Retina (tissue), 1 donor: ENCODE measurements at regions not wholly inside any gene's neighbourhood (a gene's known extent, or its start where the extent isn't known, plus 50 kb on each side); places are given as distances from the start of the nearest gene placed in this dataset.

ENCODE experiments used
- DNase-seq: peaks from one replicate; pipeline ENCODE4 v3.0.0-alpha.2; 2016

- DNase-seq: no peak
Observed at GRCh38 chr10:124225467-124226270, 132.3 kb upstream of the CHST15 start.

- no peak for DNase-seq
Observed at GRCh38 chr10:124225029-124225466, 131.7 kb upstream of the CHST15 start.

GRCh38 chr10:124224331-124225028 is 131.1 kb upstream of the CHST15 start:
- no peak for DNase-seq

GRCh38 chr10:124223711-124224085 is 130.3 kb upstream of the CHST15 start:
- DNase-seq: no peak

DNA sequence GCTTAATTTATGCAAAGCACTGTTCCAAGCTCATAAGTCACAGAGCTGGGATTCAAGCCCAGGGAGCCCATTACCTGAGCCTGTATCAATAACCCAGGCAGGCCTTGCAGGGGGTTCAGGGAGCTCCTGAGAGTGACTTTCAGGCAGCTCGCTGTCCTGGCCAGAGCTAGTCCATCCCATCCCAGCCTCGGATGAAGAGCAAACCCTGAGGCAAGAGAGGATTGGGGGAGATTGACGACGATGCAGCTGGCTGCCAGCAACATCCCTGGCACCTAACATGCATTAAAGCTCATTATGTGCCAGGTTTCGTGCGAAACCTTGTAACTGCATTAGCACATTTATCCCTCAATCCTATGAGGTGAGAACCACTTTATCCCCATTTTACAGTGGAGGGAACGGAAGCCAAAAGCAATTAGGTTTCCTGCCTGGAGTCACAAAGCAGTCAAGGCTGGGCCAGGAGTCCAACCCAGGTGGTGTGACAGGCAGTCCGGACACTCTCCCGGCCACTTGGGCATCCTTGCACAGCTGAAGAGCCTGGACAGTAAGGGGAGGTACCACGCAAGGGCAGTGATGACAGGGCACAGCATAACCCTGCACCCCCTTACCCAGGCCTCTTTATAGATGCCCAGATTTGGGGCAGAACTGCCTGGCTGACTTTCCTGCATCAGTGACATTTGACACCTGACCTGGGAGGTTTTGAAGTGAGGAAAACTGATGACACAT is 129.8 kb upstream of the CHST15 start:
- DNase-seq: no peak

- peak; percentile 44 for DNase-seq
Observed at GRCh38 chr10:124222318-124222987, 129.1 kb upstream of the CHST15 start.

- DNase-seq: no peak
Observed at GRCh38 chr10:124221356-124222317, 128.2 kb upstream of the CHST15 start.

DNA sequence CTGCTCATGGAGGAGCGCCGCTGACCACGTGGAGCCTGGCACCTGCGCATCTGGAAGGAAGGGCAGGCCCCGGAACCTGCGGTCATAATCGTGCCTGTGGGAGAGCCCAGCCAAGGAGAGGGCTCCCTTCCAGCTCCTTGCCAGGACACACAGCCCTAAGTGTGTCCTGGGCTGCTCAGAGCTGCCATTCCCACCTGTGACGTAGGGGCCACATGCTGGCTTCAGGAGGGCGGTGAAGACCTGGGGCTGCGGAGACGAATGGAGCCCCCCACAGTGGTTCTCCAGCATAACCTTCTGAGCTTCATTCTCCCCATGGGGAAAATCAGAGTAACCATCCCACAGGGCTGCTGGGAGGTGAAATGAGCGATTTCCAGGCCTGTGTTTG is 127.6 kb upstream of the CHST15 start:
- DNase-seq: no peak

GRCh38 chr10:124220547-124220946 is 127.1 kb upstream of the CHST15 start:
- DNase-seq: no peak

DNA sequence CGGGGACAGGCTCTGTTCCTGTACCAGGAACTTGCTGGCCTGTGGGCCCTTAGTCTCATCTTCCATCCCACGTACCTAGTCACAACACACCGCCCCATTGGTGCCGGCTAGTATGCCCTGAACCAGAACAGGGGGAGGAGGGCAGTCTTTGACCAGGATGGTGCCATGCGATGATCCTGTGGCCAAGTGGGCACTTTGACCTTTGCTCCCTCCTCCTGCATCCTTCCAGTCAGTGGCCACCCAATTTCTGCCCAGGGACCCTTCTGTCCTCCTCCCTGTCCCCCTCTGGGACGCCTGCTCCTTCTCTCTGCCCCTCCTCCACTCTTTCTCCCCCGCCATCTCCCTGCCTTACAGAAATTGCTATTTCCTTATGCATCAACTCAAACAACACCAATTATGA is 126.3 kb upstream of the CHST15 start:
- no peak for DNase-seq

DNA sequence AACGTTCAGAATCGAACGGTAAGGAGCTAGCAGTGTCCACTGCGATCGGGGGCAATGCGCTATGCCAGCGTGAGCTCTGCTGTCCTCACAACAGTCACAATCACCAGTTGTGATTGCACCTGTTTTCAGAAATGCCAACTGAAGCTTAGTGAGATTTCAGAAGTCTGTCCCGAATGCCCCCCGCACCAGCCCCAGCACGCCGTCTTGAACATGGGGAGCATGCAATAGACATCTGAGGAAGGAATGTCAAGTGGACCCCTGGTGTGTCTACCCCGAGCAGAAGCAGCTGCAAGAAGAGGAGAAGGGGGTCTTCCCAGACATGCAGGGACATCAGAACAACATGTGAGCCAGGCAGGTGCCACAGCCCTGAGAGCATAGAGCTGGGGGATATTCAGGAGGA is 125.7 kb upstream of the CHST15 start:
- DNase-seq: no peak

- no peak for DNase-seq
Observed at GRCh38 chr10:124217906-124218804, 124.8 kb upstream of the CHST15 start.

DNA sequence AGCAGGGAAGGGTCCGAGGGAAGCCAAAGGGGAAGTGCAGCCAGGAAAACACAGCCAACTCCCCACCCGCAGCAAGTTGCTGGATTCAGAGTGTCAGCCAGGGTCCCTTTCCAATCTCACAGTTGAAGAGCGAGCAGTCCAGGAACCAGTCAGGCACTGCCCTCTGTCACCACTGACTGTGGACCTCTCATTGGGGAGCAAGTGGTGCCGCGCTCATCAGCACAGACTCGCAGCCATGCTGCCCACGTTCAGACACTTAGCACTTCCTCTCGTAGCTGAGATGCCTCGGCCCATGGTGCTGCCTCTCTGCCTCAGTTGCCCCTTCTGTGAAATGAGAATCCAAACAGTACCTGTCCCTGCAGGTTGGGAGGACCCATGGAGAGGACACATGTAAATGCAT is 123.6 kb upstream of the CHST15 start:
- DNase-seq: no peak

GRCh38 chr10:124214610-124215375 is 121.4 kb upstream of the CHST15 start:
- no peak for DNase-seq

DNA sequence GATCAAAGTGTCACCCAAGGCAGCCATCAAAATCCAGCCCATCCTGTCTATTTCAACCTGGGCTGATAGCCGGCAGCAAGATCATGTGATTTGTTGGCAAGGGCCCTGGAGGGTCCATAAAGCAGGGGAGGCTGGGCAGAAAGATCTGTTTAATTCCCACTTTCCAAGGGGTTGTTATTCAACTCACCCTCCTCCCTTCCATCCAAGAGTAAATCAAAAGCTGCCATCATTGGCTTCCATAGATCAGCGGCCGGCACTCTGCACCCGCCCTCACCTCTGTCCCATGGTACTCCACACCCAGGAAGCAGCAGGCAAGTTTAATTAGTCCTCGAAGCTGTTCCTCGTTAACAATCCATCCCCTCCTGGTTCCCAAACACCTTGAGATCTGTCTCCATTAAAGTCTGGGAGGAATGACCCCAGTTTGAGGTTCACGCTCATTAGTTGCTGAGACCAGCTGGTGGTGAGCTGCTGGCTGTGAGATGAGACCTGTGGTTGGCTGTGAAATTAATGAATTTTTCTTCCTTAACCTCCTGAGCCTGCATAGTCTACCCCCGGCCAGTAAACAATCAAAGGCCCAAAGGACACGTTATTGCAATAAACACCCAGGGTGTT is 120.6 kb upstream of the CHST15 start:
- DNase-seq: peak; percentile 46

DNA sequence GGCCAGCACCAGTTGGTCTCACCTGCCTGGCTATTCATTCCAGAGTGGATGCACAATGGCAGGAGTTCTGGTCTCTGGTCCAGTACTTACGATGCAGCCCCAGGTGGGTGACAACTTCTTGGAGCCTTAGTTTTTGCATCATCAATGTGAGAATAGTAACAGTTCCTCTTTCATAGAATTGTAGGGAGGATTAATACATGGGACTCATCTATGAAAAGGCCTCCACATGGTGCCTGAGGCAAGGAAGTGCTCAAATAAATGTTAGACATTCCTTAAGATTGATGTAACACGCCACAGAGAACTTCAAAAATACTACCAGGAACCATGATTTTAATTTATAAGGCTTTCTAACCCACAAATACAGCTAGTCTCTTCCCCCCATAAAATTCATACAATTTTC is 120.1 kb upstream of the CHST15 start:
- DNase-seq: no peak

DNA sequence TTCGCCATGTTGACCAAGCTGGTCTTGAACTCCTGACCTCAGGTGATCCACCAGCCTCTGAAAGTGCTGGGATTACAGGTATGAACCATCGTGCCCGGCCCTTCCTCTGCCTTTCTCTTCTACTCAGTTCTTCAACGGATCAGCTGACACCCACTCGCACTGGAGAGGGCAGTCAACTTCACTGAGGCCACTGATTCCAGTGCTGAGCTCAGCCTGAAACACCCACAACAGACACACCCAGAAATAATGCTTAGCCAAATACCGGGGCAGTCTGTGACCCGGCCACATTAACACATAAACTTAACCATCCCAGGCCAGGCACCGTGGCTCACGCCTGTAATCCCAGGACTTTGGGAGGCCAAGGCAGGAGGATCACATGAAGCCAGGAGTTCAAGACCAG is 119.3 kb upstream of the CHST15 start:
- no peak for DNase-seq

DNA sequence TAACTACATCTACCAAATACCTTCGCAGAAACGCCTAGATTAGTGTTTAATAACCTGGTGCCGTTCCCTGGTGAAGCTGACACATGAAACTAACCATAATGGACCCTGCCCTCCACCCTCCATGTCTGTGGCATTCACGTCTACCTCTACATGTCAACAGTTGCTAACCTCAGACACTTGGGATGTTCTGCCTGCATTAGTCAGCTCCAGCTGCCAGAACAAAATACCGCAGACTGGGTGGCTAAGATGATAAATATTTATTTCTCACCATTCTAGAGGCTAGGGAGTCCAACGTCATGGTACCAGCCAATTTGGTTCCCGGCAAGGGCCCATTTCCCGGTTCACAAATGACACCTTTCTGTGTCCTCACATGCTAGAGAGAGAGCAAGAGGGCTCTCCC is 118.5 kb upstream of the CHST15 start:
- DNase-seq: no peak

DNA sequence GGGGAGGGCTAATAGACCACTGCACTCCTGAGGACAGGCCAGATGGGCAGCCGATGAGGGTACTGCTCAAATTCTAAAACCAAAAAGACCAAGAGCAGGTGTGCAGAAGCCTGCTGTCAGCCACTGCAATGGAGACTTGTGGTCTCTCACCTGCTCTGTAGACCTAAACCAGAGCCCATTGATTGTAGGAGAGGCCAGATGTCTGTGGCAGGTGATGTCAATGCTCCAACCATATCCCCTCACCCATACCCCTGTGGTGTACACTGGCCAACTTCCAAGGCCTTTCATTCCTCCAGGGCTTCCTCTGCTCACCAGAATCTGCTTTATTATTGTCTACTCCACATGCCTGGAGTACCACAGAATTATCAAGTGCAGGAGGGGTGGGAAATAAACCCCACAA is 116.9 kb upstream of the CHST15 start:
- no peak for DNase-seq

GRCh38 chr10:124207391-124207790 is 114.0 kb upstream of the CHST15 start:
- DNase-seq: no peak
